ENCODE measurements at regions not wholly inside any gene's neighbourhood (a gene's known extent, or its start where the extent isn't known, plus 50 kb on each side); places are given as distances from the start of the nearest gene placed in this dataset.

DNA sequence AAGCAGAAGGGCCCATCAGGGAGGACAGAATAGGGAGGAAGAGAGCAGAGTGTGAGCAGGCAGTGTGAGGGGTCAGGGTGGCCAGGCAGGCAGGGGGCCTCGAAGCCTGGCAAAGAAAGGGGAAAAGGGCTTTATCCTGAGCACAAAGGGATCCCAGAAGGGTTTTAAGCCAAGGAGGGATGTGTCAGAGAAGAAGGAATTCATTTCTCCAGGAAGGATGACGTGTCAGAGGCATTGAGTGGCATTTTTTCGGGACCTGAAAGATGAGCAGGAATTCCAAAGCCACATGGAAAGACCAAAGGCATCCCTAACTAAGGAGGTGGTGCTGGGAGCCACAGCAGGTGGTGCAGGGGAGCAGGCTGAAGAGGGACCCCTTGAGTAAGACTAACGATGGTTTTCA is 132.1 kb downstream of the DICER1 start:
- TF ChIP-seq, protein P1, sequence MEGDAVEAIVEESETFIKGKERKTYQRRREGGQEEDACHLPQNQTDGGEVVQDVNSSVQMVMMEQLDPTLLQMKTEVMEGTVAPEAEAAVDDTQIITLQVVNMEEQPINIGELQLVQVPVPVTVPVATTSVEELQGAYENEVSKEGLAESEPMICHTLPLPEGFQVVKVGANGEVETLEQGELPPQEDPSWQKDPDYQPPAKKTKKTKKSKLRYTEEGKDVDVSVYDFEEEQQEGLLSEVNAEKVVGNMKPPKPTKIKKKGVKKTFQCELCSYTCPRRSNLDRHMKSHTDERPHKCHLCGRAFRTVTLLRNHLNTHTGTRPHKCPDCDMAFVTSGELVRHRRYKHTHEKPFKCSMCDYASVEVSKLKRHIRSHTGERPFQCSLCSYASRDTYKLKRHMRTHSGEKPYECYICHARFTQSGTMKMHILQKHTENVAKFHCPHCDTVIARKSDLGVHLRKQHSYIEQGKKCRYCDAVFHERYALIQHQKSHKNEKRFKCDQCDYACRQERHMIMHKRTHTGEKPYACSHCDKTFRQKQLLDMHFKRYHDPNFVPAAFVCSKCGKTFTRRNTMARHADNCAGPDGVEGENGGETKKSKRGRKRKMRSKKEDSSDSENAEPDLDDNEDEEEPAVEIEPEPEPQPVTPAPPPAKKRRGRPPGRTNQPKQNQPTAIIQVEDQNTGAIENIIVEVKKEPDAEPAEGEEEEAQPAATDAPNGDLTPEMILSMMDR (IDR thresholded peaks at IDR 0.05) = no peak
- Histone ChIP-seq H3K27me3 (no peaks in the 10 kb centered on the region), H3K4me1 (no peaks in the 10 kb centered on the region), H3K27ac (no peak overlapping the region), H3K4me3 (no peak overlapping the region), H3K9me3 (no peaks in the 10 kb centered on the region), H3K36me3 (no peaks in the 10 kb centered on the region)
- intact Hi-C loops (cut with DNase I; ENCODE audit: low total_unique reads) = no loop called here
- no peak for DNase-seq

DNA sequence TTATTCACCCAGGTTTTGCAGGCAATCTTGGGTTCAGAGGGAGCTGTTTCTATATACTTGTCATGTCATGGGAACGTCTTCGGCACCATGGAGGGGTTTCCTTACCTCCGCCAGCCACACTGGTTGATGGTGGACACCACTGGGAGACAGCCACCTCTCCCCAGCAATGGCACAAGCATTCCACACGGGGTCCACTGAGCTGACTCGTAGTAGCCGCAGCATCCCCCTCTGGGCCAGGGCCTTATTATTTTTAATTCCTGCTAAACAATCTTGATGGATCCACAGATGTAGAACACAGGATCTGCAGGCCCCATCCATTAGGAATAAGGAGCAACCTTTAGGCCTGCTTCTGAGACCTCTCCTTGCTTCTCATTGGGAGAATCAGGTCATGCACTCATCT is 132.9 kb downstream of the DICER1 start:
- Histone ChIP-seq H3K36me3 (no peaks in the 10 kb centered on the region), H3K9me3 (no peaks in the 10 kb centered on the region), H3K27me3 (no peaks in the 10 kb centered on the region), H3K27ac (no peak overlapping the region), H3K4me1 (no peaks in the 10 kb centered on the region), H3K4me3 (no peak overlapping the region)
- TF ChIP-seq, protein P1 (IDR thresholded peaks at IDR 0.05) = no peak
- DNase-seq = no peak
- intact Hi-C loops (cut with DNase I; ENCODE audit: low total_unique reads) = no loop called here

DNA sequence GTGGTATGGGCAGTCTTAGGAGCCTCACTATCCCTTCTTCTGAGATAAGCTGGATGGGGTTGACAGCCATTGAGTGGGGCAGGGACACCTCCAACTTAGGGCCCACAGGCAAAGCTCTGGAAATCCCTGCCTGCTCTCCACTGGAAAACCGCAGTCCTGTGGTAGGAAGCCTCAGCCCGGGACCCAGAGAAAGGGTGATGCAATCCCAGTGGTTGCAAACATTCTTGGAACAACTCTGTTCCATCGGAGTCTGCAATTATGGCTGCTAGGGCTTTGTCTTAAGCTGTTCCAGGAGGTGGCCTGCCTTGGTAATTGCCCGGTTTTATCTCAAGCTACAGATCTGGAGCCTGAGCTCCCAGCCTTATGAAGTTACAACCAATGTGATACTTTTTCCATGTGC is 133.4 kb downstream of the DICER1 start:
- no peaks in the 10 kb centered on the region for H3K36me3 ChIP-seq
- peaks cover 0 to 3% (median 0%) of the 10 kb centered on the region in 4 donors for H3K4me1 ChIP-seq
- H3K9me3 ChIP-seq = no peaks in the 10 kb centered on the region
- no peak overlapping the region for H3K4me3 ChIP-seq
- H3K27ac ChIP-seq = no peak overlapping the region
- DNase-seq = peak in 1 of 2 donors; percentile 38
- no peaks in the 10 kb centered on the region for H3K27me3 ChIP-seq
- TF ChIP-seq, protein P1 (IDR thresholded peaks at IDR 0.05) = no peak
- intact Hi-C loops (cut with DNase I; ENCODE audit: low total_unique reads) = no loop called here

DNA sequence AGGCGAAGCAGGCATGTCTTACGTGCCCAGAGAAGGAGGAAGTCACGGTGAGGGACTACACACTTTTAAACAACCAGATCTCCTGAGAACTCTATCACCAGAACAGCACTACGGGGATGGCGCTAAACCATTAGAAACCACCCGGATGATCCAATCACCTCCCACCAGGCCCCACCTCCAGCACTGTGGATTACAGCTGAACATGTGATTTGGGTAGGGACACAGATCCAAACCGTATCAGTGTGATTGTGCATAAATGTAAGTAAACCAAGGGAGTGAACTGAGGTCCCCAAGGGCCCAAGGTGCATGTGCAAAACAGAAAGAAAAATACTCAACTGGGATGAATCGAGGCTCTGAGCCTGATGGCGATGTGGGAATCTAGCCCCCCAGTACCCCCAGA is 134.2 kb downstream of the DICER1 start:
- Histone ChIP-seq H3K4me1 (peaks cover 0 to 7% (median 0%) of the 10 kb centered on the region in 4 donors), H3K27me3 (no peaks in the 10 kb centered on the region), H3K9me3 (no peaks in the 10 kb centered on the region), H3K4me3 (no peak overlapping the region), H3K27ac (no peak overlapping the region), H3K36me3 (no peaks in the 10 kb centered on the region)
- DNase-seq = no peak
- TF ChIP-seq, protein P1 (IDR thresholded peaks at IDR 0.05) = no peak
- intact Hi-C loops (cut with DNase I; ENCODE audit: low total_unique reads) = no loop called here

DNA sequence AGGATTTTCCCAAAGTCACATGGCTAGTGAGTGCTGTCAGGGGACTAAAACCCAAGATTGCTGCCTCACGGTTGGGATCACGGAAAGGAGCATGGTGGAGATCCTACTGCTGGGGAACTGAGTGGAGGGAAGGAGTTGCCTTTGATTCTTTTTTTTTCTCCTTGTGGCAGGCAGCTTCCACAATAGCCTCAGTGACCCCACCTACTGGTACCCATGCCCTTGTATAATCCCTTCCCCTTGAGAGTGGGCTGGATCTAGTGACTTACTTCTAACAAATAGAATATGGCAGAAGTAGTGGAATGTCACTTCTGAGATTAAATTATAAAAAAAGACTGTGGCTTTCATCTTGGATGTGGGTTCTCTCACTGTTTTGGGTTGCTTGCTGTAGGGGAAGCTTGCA is 135.7 kb downstream of the DICER1 start:
- no peak for DNase-seq
- Histone ChIP-seq H3K36me3 (no peaks in the 10 kb centered on the region), H3K4me3 (no peak overlapping the region), H3K27me3 (no peaks in the 10 kb centered on the region), H3K4me1 (peaks cover 0 to 7% (median 0%) of the 10 kb centered on the region in 4 donors), H3K27ac (no peak overlapping the region), H3K9me3 (no peaks in the 10 kb centered on the region)
- intact Hi-C loops (cut with DNase I; ENCODE audit: low total_unique reads) = no loop called here
- TF ChIP-seq, protein P1 (IDR thresholded peaks at IDR 0.05) = no peak

DNA sequence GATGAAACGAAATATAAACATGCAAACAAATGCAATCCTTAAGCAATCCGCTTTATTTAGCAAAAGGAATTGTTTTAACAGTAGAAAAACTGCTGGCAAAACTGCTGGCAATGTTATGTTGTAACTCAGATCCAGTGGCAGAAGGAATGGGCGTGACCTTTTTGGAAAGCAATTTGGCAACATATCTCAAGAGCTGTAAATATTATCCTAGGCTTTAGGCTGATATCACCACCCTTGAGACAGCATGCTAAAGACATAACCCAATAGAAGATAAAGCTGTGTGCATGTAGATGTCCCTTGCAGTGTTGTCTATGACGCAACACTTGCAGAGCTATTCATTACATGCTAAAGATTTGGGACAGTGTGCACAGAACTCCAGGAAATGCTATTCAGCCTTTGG is 138.5 kb downstream of the DICER1 start:
- intact Hi-C loops (cut with DNase I; ENCODE audit: low total_unique reads) = no loop called here
- Histone ChIP-seq H3K36me3 (no peaks in the 10 kb centered on the region), H3K27ac (no peak overlapping the region), H3K4me3 (no peak overlapping the region), H3K27me3 (no peaks in the 10 kb centered on the region), H3K9me3 (no peaks in the 10 kb centered on the region), H3K4me1 (peaks cover 0 to 7% (median 0%) of the 10 kb centered on the region in 4 donors)
- no peak for DNase-seq
- TF ChIP-seq, protein P1 (IDR thresholded peaks at IDR 0.05) = no peak

All from tibial artery (tissue), 4 donors.